Hematopoietic multipotent progenitor cell (in vitro differentiated cells): ENCODE measurements at regions not wholly inside any gene's neighbourhood (a gene's known extent, or its start where the extent isn't known, plus 50 kb on each side); places are given as distances from the start of the nearest gene placed in this dataset.

Source experiments
- DNase-seq, 3 donors: peaks; one replicate each; pipeline ENCODE4 v3.0.0-alpha.2; 2011 to 2015; ENCODE audit warnings: low read depth in 2 of 3, low spot score in 2 of 3

- DNase-seq, result no peak
These were observed 167.5 kb upstream of the DPYD start for GRCh38 chr1:98088381-98088780.

- no peak for DNase-seq
These were observed 166.1 kb upstream of the DPYD start for GRCh38 chr1:98086796-98087441.

- no peak for DNase-seq
These were observed 165.3 kb upstream of the DPYD start for GRCh38 chr1:98086156-98086555.

- DNase-seq, result no peak
These were observed 163.4 kb upstream of the DPYD start for GRCh38 chr1:98084188-98084587.

- no peak for DNase-seq
These were observed 161.1 kb upstream of the DPYD start for GRCh38 chr1:98081944-98082343.

- DNase-seq, result peak in 1 of 3 donors; percentile 12
These were observed 157.8 kb upstream of the DPYD start for GRCh38 chr1:98078596-98078995.

- no peak for DNase-seq
These were observed 156.9 kb upstream of the DPYD start for GRCh38 chr1:98077691-98078090.

- DNase-seq, result no peak
These were observed 154.8 kb upstream of the DPYD start for GRCh38 chr1:98075626-98076025.

GRCh38 chr1:98073823-98074222 lies 153.0 kb upstream of the DPYD start:
- DNase-seq, result no peak

- DNase-seq, result no peak
These were observed 152.3 kb upstream of the DPYD start for GRCh38 chr1:98073106-98073505.

GRCh38 chr1:98072047-98072446 lies 151.2 kb upstream of the DPYD start:
- DNase-seq, result no peak

GRCh38 chr1:98068016-98068415 lies 147.2 kb upstream of the DPYD start:
- DNase-seq, result no peak

- DNase-seq, result no peak
These were observed 146.1 kb upstream of the DPYD start for GRCh38 chr1:98066911-98067310.

GRCh38 chr1:98059620-98060019 lies 138.8 kb upstream of the DPYD start:
- no peak for DNase-seq

- no peak for DNase-seq
These were observed 137.8 kb upstream of the DPYD start for GRCh38 chr1:98058676-98059075.

- no peak for DNase-seq
These were observed 136.5 kb upstream of the DPYD start for GRCh38 chr1:98057236-98057910.

GRCh38 chr1:98056781-98057180 lies 135.9 kb upstream of the DPYD start:
- no peak for DNase-seq

GRCh38 chr1:98055457-98055856 lies 134.6 kb upstream of the DPYD start:
- no peak for DNase-seq

- no peak for DNase-seq
These were observed 134.0 kb upstream of the DPYD start for GRCh38 chr1:98054786-98055185.

- no peak for DNase-seq
These were observed 133.5 kb upstream of the DPYD start for GRCh38 chr1:98054367-98054701.

GRCh38 chr1:98053471-98054366 lies 132.9 kb upstream of the DPYD start:
- peak; percentile 39 to 72 (median 67) for DNase-seq
